DMS153 treated with DMSO at 0.1 percent for 48 hours (cell line): ENCODE measurements at regions not wholly inside any gene's neighbourhood (a gene's known extent, or its start where the extent isn't known, plus 50 kb on each side); places are given as distances from the start of the nearest gene placed in this dataset.
A peak's percentile ranks its signal among the peaks of the same experiment; 100 is the strongest.

Experiments
- DNase-seq: peaks from one replicate; lab custom pipeline; 2025; ENCODE audit not compliant: unreplicated experiment; lab: John Stamatoyannopoulos, UW

DNA sequence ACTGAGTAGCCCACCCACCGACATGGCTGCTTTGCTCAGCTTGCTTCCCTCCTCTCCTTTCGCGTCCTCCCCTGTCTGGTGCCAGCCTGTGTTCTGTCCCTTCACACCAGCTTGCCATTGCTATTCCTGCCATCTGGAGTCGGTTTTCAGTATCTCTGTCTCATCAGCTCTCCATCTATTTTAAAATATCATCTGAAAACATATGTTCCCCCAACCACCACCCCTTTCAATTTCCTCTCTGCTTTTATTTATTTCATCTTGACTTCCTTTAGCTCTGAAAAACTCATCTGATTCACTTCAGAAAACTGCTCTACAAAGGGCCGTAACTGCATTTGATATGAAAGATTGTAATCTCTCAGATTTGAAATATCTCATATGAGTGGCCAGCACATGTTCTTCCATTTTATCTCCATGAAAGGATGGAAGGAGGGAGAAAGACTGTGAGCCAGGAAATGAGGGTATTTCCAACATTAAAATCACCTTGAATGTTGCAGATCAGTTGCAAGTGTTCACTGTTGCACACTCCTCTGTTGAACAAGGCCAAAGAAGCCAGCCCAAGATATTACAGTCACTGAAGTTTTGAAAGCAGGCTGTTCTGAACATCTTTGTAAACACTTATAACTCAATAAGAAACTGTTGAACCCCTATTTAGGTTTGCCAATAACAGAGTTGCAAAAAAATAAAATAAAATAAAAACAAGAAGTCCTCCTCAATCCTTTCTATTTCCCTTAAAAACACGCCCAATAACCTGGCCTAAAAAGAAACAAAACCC is 202.4 kb upstream of the NEBL start:
- no peak for DNase-seq

DNA sequence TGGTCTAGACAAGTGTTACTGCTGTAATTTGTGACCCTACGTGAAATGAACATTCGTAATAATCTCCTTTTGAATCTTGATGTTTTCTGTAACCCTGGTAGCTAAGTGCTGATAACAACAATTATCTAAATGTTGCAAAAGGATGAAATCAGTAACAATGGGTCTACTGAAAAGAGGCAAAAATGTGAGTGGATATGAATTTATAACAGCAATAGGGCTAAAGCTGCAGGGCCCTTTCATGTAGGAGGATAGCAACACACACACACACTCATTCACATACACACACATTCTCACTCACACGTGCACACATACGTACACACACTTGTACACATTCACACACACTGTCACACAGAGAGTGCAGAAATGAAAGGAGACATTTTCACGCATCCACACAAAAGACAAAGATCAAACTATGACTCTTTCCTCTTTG is 200.8 kb upstream of the NEBL start:
- no peak for DNase-seq

DNA sequence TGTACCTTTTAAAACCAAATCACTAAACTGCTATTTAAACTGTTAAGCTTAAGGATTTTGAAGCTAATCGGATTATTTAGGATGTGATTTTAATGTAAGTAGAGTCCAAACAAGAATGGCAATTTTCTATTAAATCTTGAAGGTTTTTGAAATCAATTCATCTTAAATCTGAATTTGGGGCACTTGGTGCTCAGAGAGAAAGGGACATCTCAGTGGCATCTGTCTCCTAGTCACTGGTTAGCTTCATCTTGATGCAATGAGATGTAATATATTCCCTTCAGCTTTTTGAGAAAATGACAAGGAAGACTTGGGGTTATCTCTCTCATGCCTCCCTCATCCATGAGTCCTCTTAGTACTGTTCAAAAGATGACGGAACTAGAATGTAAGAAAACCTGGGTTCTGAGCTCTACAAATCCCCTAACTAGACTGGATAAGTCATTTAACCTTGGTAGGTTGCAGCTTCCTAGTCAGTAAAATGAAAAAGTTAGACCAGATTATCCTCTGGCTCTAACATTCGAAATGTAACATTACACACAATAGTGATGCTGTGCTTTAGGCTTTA is 198.5 kb upstream of the NEBL start:
- DNase-seq = no peak

- DNase-seq = no peak
Observed at GRCh38 chr10:21095073-21095472, 198.0 kb upstream of the NEBL start.

DNA sequence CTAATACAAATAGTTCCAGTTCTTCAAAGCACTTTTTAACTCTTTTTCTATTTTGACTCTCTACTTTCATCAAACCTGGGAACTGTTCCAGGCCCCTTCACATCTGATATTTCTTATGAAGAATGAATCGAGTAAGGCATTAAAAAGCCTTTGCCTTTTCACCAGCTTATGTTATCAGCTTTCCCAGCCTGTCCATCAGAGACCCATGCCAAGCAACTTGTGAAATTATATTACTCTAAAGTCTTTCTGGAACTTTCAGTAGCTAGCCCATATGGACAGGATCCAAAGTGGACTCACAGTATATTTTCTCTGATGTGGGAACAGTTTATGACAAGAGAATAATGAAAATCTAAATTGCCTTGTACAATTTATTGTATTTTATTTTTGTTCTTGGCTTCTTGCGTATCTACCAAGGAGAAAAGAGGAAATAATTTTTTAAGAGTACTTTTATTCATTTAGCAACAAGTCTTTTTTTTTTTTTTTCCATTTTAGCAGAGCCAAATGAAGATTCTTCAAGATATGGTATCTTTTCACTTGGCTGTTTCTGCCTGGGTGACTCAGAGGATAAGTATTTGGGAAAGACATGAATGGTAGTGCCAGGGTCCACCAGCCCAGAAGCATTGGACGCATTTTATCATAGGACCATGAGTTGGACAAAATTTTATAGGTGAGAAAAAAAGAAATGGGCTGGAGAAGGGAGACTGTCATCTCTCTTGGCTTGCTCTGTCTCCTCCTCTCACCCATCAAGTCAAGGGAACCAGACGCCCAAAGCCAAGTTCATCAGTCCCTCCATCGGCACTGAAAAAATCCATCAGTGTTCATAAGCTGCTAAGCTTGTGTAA is 195.8 kb upstream of the NEBL start:
- DNase-seq = no peak

DNA sequence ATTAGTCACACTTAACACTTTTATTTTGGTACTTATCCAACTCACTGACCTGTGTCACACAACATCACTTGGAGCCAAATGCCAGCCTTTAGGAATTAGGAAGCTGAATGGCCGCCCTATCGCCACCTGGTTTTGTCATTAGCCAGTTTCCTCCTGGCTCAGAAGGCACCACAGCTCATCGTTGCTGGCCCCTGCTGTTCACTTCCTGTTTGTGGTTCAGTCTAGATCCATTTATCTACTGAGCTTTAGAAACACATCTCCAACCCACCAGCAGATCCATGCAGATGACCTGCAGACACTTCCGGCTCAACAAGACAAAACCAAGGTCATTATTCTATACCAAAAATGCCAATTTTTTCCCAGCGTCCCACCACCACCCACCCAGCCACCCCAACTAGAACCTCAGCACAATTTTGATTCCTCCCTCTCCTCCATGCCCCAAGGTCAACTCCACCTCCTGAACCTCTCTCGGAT is 193.5 kb upstream of the NEBL start:
- DNase-seq = no peak

GRCh38 chr10:21087476-21087875 is 190.4 kb upstream of the NEBL start:
- DNase-seq = no peak

DNA sequence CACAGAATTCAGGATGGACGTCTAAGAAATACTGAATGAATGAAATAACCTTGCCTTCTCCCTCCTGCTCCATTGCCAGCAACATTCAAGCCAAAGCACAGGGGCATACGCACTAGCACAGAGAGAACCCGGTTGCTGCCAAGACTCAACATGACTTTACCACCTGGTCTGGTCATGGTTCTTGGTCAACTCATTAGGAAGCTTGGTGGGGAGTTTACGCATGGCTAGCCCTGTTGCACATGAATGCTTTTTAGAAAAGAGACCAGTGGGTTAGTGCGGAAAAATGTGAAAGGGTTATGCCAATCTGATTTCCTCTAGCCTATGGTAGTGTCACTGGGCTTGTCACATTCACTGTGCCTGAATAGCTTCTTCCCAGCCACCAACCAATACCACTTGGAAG is 187.6 kb upstream of the NEBL start:
- DNase-seq = no peak

DNA sequence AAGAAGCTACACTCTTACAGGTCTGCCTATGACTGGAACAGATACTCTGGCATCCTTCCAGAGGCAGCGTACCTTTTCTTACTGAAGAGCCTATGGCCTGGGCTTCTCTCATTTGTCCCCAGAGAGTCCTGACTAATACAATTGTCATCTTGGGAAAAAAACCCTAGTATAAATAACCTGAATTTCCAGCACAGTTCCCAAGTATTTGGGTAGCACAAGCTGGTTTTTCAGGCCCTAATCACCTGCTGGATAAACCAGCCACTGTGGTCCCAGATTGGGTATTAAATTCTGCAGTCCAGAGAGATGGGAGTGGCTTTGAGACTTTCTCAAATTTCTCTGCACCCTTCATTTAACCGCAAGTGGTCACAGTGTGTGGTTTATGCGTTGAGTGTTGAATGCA is 186.8 kb upstream of the NEBL start:
- no peak for DNase-seq

DNA sequence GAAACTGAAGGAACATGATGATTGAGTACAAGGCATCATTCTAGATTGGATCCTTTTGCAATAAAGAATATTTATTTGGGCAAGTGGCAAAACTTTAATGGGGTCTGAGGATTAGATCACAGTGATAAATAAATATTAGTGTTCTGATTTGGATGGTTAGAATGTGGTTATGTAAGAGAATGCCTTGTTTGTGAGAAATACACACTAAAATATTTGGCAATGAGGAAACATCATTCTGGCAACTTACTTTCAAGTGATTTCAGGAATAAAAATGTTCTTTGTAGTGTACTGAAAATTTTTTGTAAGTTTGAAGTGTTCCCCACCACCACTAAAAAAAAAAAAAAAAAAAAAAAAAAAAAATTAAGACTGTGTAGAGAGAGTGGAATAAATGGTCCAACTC is 185.1 kb upstream of the NEBL start:
- no peak for DNase-seq

DNA sequence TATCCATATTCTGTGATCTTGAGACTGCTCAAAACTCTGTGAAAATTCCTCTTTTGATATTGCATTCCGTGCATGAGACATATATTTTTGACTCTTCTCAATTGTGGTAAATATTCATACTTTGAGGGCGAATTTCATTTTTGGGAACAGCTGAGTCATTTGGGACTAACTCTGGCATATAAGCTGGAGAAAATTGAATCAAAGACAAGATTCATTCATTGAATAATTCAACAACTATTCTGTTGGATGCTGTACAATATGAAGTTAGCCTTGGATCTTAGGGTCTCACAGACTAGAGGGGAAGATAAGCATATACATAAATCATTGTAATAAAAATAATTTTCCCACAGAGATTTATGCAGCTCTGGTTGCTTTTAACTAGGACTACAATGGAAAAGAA is 183.2 kb upstream of the NEBL start:
- DNase-seq = no peak

GRCh38 chr10:21079330-21079658 is 182.2 kb upstream of the NEBL start:
- DNase-seq = no peak

DNA sequence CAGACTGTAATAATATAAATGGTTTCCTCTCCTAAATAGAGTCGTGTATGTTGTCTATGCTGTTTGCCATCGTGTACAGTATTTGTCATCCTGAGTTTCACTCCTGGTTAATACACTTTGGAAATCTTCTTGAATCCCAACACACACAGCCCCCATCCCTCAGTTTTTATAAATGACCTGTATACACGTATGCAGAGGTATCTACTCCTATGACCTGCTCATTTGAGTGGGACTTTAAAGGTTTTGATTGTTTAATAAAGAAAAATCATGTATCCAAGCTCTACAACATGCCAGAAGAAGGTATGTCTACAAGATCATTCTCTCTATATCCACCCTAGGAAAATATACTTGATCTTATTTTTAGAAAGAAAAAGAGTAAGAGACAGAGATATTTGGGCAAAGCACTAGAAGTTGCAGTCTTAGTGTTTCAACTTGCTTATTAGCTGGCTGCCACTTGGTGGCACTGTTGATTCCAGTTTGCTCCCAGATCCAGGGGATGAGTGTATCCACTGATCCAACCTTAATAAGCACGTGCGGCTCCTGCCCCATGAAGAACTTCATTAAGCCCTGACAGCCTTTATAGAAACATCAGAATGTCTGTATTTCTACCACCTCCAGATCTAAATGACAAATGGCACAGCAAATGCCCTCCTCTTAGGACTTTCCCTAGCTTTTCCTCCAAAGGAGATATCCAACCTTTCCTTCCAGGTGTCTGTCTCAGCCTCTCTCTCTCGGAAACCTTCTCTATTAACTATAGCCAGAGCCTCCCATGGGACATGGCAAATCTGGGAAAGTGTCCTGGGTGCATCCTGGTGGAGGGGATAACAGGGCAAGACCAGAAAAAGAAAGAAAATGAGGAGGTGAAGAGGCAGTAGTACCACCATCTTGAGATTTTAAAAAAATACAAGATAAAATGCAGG is 181.6 kb upstream of the NEBL start:
- peak; percentile 31 for DNase-seq

GRCh38 chr10:21077681-21078080 is 180.6 kb upstream of the NEBL start:
- no peak for DNase-seq

DNA sequence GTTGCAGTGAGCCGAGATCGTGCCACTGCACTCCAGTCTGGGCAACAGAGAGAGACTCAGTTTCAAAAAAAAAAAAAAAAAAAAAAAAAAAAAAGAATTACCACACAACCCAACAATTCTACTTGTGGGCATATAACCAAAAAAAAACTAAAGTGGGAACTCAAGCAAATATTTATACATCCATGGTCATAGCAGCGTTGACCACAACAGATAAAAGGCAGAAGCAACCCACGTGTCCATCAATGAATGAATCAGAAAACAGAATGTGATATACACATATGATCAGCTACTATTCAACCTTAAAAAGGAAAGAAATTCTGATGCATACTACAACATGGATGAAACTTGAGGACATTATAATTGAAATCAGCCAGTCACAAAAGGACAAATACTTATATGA is 179.3 kb upstream of the NEBL start:
- no peak for DNase-seq

- no peak for DNase-seq
Observed at GRCh38 chr10:21075880-21076279, 178.8 kb upstream of the NEBL start.

GRCh38 chr10:21071001-21071673 is 174.0 kb upstream of the NEBL start:
- DNase-seq = no peak

DNA sequence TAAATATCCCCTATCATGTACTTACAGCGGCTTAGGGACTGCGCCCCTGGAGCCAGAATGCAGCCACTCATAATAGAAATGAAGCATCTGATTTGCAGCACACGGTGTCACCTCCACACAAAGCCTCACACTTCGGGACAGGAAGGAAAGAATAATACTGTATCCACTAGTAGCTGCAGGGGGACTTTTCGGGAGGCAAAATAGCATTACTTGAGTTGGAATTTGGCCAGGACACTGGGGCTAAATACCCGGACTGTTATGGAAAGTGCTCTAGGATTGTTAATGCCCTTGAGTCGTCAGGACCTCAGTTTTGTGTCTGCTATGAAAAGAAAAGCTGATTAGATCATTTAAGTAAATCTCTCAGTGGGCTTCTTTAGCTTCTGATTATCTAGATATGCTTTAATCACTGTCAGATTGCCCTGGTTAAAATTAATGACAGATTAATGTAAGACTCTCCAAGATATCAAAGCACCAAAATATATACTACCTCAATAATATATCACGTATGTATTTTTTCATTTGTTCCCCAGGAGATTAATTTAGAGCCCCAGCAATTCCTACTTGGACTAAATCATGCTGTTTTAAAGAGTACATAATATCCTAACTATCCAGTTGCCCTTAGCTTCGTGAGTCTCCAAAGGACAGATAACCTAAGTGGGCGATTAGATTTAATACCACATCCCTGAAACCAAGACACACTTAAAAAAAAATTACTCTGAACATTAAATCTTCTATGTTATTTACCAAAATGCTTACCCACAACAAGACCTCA is 173.0 kb upstream of the NEBL start:
- DNase-seq = no peak

DNA sequence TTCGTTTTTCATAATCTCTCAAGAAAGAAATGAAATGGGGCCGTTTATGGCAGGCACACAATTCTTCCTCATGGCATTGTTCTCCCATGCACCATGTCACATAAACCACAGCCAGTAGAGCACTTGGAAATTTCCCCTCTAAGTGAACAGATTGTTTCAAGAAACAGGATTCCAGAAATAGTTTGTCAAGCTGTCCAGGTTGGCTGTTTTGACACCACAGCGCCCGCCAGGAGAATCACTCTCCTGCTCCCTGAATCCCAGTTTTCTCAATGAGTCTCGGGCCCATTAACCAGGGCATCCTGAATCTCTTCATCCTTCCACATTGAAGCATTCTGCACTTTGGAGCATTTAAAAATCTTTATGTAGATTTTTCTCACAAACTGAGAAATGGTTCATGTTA is 172.2 kb upstream of the NEBL start:
- DNase-seq = no peak
